Aorta (tissue), 5 donors: ENCODE measurements at regions not wholly inside any gene's neighbourhood (a gene's known extent, or its start where the extent isn't known, plus 50 kb on each side); places are given as distances from the start of the nearest gene placed in this dataset.
"Not testable (repeated sequence)": the region's sequence is repeated elsewhere in the genome, so short reads cannot be mapped to it uniquely, and the experiment has no call there.

ENCODE experiments used
- ATAC-seq: fragments of 200-7000 bp; cut with Tn5 transposase; one replicate; pipeline ENCODE4 v1.9.1; 2022; ENCODE audit warnings: moderate library complexity; ENCODE audit not compliant: low FRiP score
- DNase-seq, 2 donors: peaks; one replicate each; pipeline ENCODE4 v3.0.0-alpha.2; 2020
- H3K27ac ChIP-seq, 2 donors: one replicate each; pipeline ENCODE4 v1.5.1; 2013; ENCODE audit warnings: low read length in 2 of 2, mild to moderate bottlenecking in 2 of 2, moderate library complexity in 2 of 2, control low read depth in 1 of 2, inconsistent platforms in 1 of 2, low read depth in 1 of 2
- H3K27me3 ChIP-seq, 2 donors: one replicate each; pipeline ENCODE4 v1.6.1; 2013; ENCODE audit warnings: control low read depth in 1 of 2, low read length in 1 of 2, mild to moderate bottlenecking in 1 of 2, moderate library complexity in 1 of 2; ENCODE audit not compliant: insufficient read depth in 2 of 2, control insufficient read depth in 1 of 2
- H3K36me3 ChIP-seq, 2 donors: one replicate each; pipeline ENCODE4 v1.6.1; 2013; ENCODE audit warnings: control low read depth in 1 of 2, low read length in 1 of 2, mild to moderate bottlenecking in 1 of 2; ENCODE audit not compliant: insufficient read depth in 2 of 2, control insufficient read depth in 1 of 2
- H3K4me1 ChIP-seq, 2 donors: one replicate each; pipeline ENCODE4 v1.6.1; 2013; ENCODE audit warnings: low read length in 2 of 2, control low read depth in 1 of 2, mild to moderate bottlenecking in 1 of 2, moderate library complexity in 1 of 2; ENCODE audit not compliant: insufficient read depth in 2 of 2, control insufficient read depth in 1 of 2
- H3K4me3 ChIP-seq, 2 donors: one replicate each; pipeline ENCODE4 v1.5.1; 2013; ENCODE audit warnings: low read length in 2 of 2, control low read depth in 1 of 2, mild to moderate bottlenecking in 1 of 2
- H3K9me3 ChIP-seq: one replicate; pipeline ENCODE4 v1.6.1; 2013; ENCODE audit warnings: mild to moderate bottlenecking, low read length; ENCODE audit not compliant: control insufficient read depth
- WGBS, 2 donors: extraction: QIAGEN DNeasy Blood & Tissue Kit; methylation state at CpG; one replicate each; pipeline ENCODE4 v1.1.7; 2013; 5-methylcytosine and 5-hydroxymethylcytosine counted together
- intact Hi-C, 2 donors: fragments of 100-400 bp; cut with DNase I; formaldehyde crosslinking; loops; one replicate each; pipeline versions ENCODE4 v1.14.2 to v1.15.0; 2022
- microRNA-seq, 2 donors: library from miRNA; unstranded; fragments of <30 nt; microRNA quantifications; one replicate each; pipeline ENCODE4 v1.2.0, GENCODE V29; 2020
- donor health status: healthy with polysubstance abuse.
- donor health status: Bipolar disorder and iron deficiency.
- donor health status: DM: no; HTN: no; CAD: no.
- donor health status: DM: no; HTN: no; CAD: no.
- donor health status: DM: yes; HTN: yes; CAD: no.

- Histone ChIP-seq H3K36me3 (no peaks in the 10 kb centered on the region), H3K4me1 (no peaks in the 10 kb centered on the region), H3K27me3 (no peaks in the 10 kb centered on the region), H3K4me3 (no peak overlapping the region), H3K27ac (no peak overlapping the region), H3K9me3 (peaks cover 3% of the 10 kb centered on the region)
- DNase-seq (no peak), ATAC-seq (no peak)
- intact Hi-C loops, result no loop called here
- WGBS, 2 donors, result 88 to 94% methylated on average over 4 of the region's 4 CpGs
These were observed 87.0 kb upstream of the NECTIN3 start for GRCh38 chr3:110984456-110985250.

DNA sequence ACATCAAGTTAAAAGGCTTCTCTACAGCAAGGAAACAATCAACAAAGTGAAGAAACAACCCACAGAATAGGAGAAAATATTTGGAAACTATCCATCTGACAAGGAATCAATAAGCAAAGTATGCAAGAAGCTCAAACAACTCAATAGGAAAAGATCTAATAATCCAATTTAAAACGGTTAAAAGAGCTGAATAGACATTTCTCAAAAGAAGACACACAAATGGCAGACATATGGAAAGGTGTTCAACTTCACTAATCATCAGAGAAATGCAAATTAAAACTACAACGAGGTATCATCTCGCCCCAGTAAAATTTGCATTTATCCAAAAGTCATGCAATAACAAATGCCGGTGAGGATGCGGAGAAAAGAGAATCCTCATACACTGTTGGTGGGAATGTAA lies 82.2 kb upstream of the NECTIN3 start:
- Histone ChIP-seq H3K36me3 (no peaks in the 10 kb centered on the region), H3K9me3 (peaks cover 3% of the 10 kb centered on the region), H3K27ac (no peak overlapping the region), H3K4me1 (no peaks in the 10 kb centered on the region), H3K4me3 (no peak overlapping the region), H3K27me3 (no peaks in the 10 kb centered on the region)
- ATAC-seq, result no peak
- WGBS, 2 donors, result 93 to 94% methylated on average over 5 of the region's 5 CpGs
- DNase-seq, result no peak
- intact Hi-C loops, result no loop called here

DNA sequence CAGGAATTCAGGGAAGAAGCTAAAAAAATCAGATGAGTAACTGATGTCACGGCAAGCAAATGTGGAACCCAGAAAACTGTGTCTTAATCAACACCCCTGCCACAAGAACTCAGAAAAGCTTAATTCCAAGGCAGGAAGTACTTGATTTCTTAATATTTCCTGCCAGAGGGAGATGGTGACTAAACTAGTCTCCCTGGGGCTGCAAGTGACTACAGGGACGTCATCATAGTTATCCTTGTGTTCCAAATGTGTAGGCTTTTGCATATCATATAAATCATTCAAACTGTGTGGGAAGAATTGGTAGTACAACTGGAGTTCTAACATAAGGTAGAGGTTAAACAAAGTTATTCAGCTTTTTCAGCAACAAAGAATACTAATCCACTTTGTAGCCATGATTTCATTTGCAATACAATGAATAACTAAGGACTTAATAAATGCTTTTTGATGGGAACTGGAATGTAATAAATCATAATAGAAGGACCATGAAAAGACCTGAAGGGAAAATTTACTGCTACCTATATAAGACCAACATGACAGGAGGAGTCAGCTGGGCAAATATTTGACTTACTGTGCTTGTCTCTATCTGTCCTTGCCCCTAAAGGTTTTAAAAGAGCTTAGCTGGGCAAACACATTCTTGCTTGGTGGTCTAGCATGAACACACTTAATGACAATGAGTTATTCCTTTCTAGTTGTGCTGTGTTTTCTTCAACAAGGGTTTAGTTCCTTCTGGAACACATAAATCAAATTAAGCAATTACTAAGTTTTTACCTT lies 76.0 kb upstream of the NECTIN3 start:
- intact Hi-C loops, result no loop called here
- H3K4me1 ChIP-seq, result no peaks in the 10 kb centered on the region
- H3K27me3 ChIP-seq, result no peaks in the 10 kb centered on the region
- 20 to 29% methylated on average over 2 of the region's 2 CpGs for WGBS, 2 donors
- no peaks in the 10 kb centered on the region for H3K36me3 ChIP-seq
- DNase-seq, result no peak
- H3K4me3 ChIP-seq, result no peak overlapping the region
- no peaks in the 10 kb centered on the region for H3K9me3 ChIP-seq
- ATAC-seq, result no peak
- H3K27ac ChIP-seq, result no peak overlapping the region

DNA sequence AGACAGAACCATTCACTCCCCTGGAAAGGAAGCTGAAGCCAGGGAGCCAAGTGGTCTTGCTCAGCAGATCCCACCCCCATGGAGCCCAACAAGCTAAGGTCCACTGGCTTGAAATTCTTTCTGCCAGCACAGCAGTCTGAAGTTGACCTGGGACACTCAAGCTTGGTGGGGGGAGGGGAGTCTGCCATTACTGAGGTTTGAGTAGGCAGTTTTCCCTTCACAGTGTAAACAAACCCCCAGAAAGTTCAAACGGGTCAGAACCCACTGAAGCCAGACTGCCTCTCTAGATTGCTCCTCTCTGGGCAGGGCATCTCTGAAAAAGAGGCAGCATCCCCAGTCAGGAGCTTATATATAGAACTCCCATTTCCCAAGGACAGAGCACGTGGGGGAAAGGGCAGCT lies 72.8 kb upstream of the NECTIN3 start:
- intact Hi-C loops, H3K4me3 ChIP-seq: not testable (repeated sequence)
- WGBS, 2 donors, result 24 to 37% methylated on average over 2 of the region's 2 CpGs

GRCh38 chr3:111006485-111006884 lies 65.1 kb upstream of the NECTIN3 start:
- DNase-seq, intact Hi-C loops, H3K27ac ChIP-seq, H3K27me3 ChIP-seq, H3K36me3 ChIP-seq, ATAC-seq, H3K4me1 ChIP-seq, H3K9me3 ChIP-seq, H3K4me3 ChIP-seq: not testable (repeated sequence)
- WGBS, 2 donors, result 75 to 76% methylated on average over 4 of the region's 4 CpGs

More for the DNA sequence above, 72.8 kb upstream of the NECTIN3 start:
- H3K27me3 ChIP-seq, H3K27ac ChIP-seq, ATAC-seq, H3K4me1 ChIP-seq, DNase-seq, H3K9me3 ChIP-seq, H3K36me3 ChIP-seq: not testable (repeated sequence)

DNA sequence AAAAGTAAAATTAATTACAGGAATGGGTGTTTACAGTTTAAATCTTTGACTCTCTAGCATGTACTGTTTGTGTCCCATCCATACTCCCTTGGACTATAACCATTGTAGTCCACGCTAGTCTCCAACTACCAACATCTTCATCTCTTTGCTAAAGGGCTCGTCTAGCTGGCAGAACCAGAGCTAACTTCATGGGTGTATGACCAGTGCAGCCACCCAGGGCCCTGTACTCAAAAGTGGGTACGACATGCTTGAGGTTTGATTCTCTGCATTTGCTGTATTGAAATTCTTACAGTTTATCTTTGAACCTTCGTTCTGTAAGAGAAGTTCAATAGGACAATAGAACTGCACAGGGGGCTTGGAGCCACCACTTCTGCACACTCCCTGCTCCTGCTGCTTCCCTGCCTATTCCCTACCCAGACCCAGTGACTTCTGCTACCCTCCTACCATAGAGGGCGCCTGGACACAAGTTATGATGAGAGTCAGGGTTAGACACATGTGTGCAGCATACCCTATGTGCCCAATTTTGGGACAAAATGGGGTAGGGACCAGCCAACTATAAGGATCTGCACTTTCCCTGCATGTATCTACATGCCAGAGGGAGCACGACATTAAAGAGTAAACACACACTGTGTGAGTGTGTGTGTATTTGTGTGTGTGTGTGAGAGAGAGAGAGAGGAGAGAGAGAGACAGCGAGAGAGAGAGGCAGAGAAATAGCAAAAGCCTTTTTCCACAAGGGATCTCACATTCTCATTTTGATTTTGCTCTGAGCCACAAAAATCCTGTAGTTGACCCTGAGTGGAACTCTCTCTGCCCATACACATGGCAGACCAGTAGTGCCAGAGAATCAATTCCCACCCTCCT lies 59.0 kb upstream of the NECTIN3 start:
- no peaks in the 10 kb centered on the region for H3K36me3 ChIP-seq
- intact Hi-C loops, result no loop called here
- WGBS, 2 donors, result 73 to 77% methylated on average over 6 to 7 of the region's 7 CpGs
- H3K27ac ChIP-seq, result no peak overlapping the region
- H3K4me1 ChIP-seq, result no peaks in the 10 kb centered on the region
- no peaks in the 10 kb centered on the region for H3K27me3 ChIP-seq
- no peaks in the 10 kb centered on the region for H3K9me3 ChIP-seq
- no peak overlapping the region for H3K4me3 ChIP-seq
- no peak for DNase-seq
- no peak for ATAC-seq

Small RNA genes lying in the stretch of these regions (microRNA-seq; reads per million reads assigned to microRNA genes)
- gene MIR4445, result 0 reads per million in 2 donors
